ENCODE measurements at regions not wholly inside any gene's neighbourhood (a gene's known extent, or its start where the extent isn't known, plus 50 kb on each side); places are given as distances from the start of the nearest gene placed in this dataset.
"Not testable (repeated sequence)": the region's sequence is repeated elsewhere in the genome, so short reads cannot be mapped to it uniquely, and the experiment has no call there.

- H3K4me2 ChIP-seq (replicated peaks; ENCODE audit: low read depth, low read length, poor library complexity, severe bottlenecking): no peak overlapping the region
- WGBS (ENCODE audit: insufficient coverage): no CpG with 5 or more reads among the region's 4 CpGs
- H3K9me3 ChIP-seq (ENCODE audit: control extremely low read depth in 1 of 3, control insufficient read depth in 2 of 3, insufficient read depth in 1 of 3, low read length in 2 of 3): peaks cover 0 to 7% (median 0%) of the 10 kb centered on the region in 3 donors
- no peak for ATAC-seq (ENCODE audit: low read depth)
- DNase-seq: no peak
- intact Hi-C loops (cut with micrococcal nuclease): no loop called here
- H3K36me3 ChIP-seq (replicated peaks in 1 of 2; ENCODE audit: control extremely low read depth in 1 of 2, control insufficient read depth in 1 of 2, extremely low read depth in 1 of 2, insufficient read depth in 2 of 2, low read length in 1 of 2): no peaks in the 10 kb centered on the region
- Mint-ChIP-seq H3K27me3 (no peaks in the 10 kb centered on the region), H3K27ac (no peak overlapping the region), H3K9me3 (ENCODE audit: insufficient read depth) (peaks cover 3% of the 10 kb centered on the region), H3K4me3 (no peak overlapping the region), H3K4me1 (no peaks in the 10 kb centered on the region)
- H2AFZ ChIP-seq (ENCODE audit: insufficient read depth, low read depth, low read length, poor library complexity, severe bottlenecking): no peak overlapping the region
- CTCF ChIA-PET: no interaction called here
- no peaks in the 10 kb centered on the region for H3K27me3 ChIP-seq (replicated peaks in 1 of 4; ENCODE audit: control extremely low read depth in 1 of 4, control insufficient read depth in 3 of 4, insufficient read depth in 4 of 4, low read length in 3 of 4)
- H3K4me1 ChIP-seq (ENCODE audit: control insufficient read depth in 2 of 2, insufficient read depth in 2 of 2, low read length in 2 of 2): no peaks in the 10 kb centered on the region
- H3K27ac ChIP-seq (ENCODE audit: low read length in 2 of 2): no peak overlapping the region
- H3K9ac ChIP-seq (ENCODE audit: low read length): no peak overlapping the region
- no peaks in the 10 kb centered on the region for H4K20me1 ChIP-seq (ENCODE audit: control insufficient read depth, insufficient read depth, low read length, poor library complexity, severe bottlenecking)
- H3K79me2 ChIP-seq (ENCODE audit: control insufficient read depth, insufficient read depth, low read length): no peaks in the 10 kb centered on the region
- POLR2A ChIA-PET: no interaction called here
- no peak overlapping the region for H3K4me3 ChIP-seq (ENCODE audit: control extremely low read depth in 1 of 5, extremely low read depth in 1 of 5, insufficient read depth in 1 of 5, low read depth in 2 of 5, low read length in 4 of 5)
- TF ChIP-seq EZH2 (IDR thresholded peaks at IDR 0.05; ENCODE audit: borderline replicate concordance, insufficient read depth, low read depth, low read length, poor library complexity, severe bottlenecking) (no peak), CTCF (IDR thresholded peaks at IDR 0.05) (no peak)
Observed at GRCh38 chr5:162607879-162608278, 540.3 kb downstream of the GABRG2 start.

- H2AFZ ChIP-seq (ENCODE audit: insufficient read depth, low read depth, low read length, poor library complexity, severe bottlenecking); H3K4me1 Mint-ChIP-seq; H4K20me1 ChIP-seq (ENCODE audit: control insufficient read depth, insufficient read depth, low read length, poor library complexity, severe bottlenecking); H3K4me3 Mint-ChIP-seq; DNase-seq; H3K4me3 ChIP-seq (ENCODE audit: control extremely low read depth in 1 of 5, extremely low read depth in 1 of 5, insufficient read depth in 1 of 5, low read depth in 2 of 5, low read length in 4 of 5); H3K9me3 Mint-ChIP-seq (ENCODE audit: insufficient read depth); H3K4me1 ChIP-seq (ENCODE audit: control insufficient read depth in 2 of 2, insufficient read depth in 2 of 2, low read length in 2 of 2); POLR2A ChIA-PET; H3K27ac ChIP-seq (ENCODE audit: low read length in 2 of 2); H3K9ac ChIP-seq (ENCODE audit: low read length); CTCF ChIA-PET; H3K27me3 ChIP-seq (replicated peaks in 1 of 4; ENCODE audit: control extremely low read depth in 1 of 4, control insufficient read depth in 3 of 4, insufficient read depth in 4 of 4, low read length in 3 of 4); H3K79me2 ChIP-seq (ENCODE audit: control insufficient read depth, insufficient read depth, low read length); ATAC-seq (ENCODE audit: low read depth); H3K4me2 ChIP-seq (replicated peaks; ENCODE audit: low read depth, low read length, poor library complexity, severe bottlenecking); H3K27ac Mint-ChIP-seq; H3K36me3 ChIP-seq (replicated peaks in 1 of 2; ENCODE audit: control extremely low read depth in 1 of 2, control insufficient read depth in 1 of 2, extremely low read depth in 1 of 2, insufficient read depth in 2 of 2, low read length in 1 of 2); H3K27me3 Mint-ChIP-seq; intact Hi-C loops (cut with micrococcal nuclease): not testable (repeated sequence)
- H3K9me3 ChIP-seq (ENCODE audit: control extremely low read depth in 1 of 3, control insufficient read depth in 2 of 3, insufficient read depth in 1 of 3, low read length in 2 of 3): peaks cover 0 to 24% (median 0%) of the 10 kb centered on the region in 3 donors
- WGBS (ENCODE audit: insufficient coverage): over 99% methylated on average over 25 of the region's 26 CpGs
Observed at GRCh38 chr5:162621726-162622263, 554.2 kb downstream of the GABRG2 start.

Measured in B cell (primary cell).